IPS-15b (cell line): ENCODE measurements at regions not wholly inside any gene's neighbourhood (a gene's known extent, or its start where the extent isn't known, plus 50 kb on each side); places are given as distances from the start of the nearest gene placed in this dataset.

ENCODE experiments used
- H3K27me3 ChIP-seq: one replicate; pipeline ENCODE4 v1.6.1; 2013; ENCODE audit warnings: low read length; ENCODE audit not compliant: control insufficient read depth, insufficient read depth
- H3K36me3 ChIP-seq: one replicate; pipeline ENCODE4 v1.6.1; 2013; ENCODE audit warnings: low read length; ENCODE audit not compliant: control insufficient read depth, insufficient read depth
- H3K4me1 ChIP-seq: one replicate; pipeline ENCODE4 v1.6.1; 2013; ENCODE audit warnings: mild to moderate bottlenecking, low read length; ENCODE audit not compliant: control insufficient read depth, insufficient read depth
- H3K4me3 ChIP-seq: one replicate; pipeline ENCODE4 v1.5.1; 2013; ENCODE audit warnings: low read depth, low read length
- H3K9ac ChIP-seq: one replicate; pipeline ENCODE4 v1.6.1; 2013; ENCODE audit warnings: low read depth, mild to moderate bottlenecking, low read length
- H3K9me3 ChIP-seq: one replicate; pipeline ENCODE4 v1.6.1; 2013; ENCODE audit warnings: mild to moderate bottlenecking, low read length; ENCODE audit not compliant: control insufficient read depth, insufficient read depth

GRCh38 chr4:123849495-123849894 lies 452.9 kb downstream of the SPRY1 start:
- peaks cover 2% of the 10 kb centered on the region for H3K4me1 ChIP-seq
- H3K9me3 ChIP-seq = no peaks in the 10 kb centered on the region
- no peaks in the 10 kb centered on the region for H3K27me3 ChIP-seq
- H3K36me3 ChIP-seq = no peaks in the 10 kb centered on the region
- no peak overlapping the region for H3K9ac ChIP-seq
- H3K4me3 ChIP-seq = no peak overlapping the region

DNA sequence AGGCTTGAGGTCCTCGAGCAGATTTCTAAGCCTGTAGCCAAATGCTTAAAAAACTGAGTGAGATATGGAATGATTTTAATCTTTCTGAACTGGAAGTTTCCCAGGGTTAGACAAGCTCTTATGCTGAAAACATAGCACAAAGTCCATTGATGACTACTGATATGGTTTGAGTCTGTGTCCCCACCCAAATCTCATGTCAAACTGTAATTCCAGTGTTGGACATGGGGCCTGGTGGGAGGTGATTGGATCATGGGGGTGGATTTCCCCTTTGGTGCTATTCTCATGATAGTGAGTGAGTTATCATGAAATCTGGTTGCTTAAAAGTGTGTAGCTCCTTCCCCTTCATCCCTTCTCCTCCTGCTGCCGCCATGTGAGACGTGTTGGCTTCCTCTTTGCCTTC lies 454.9 kb downstream of the SPRY1 start:
- Histone ChIP-seq H3K4me1 (peaks cover 2% of the 10 kb centered on the region), H3K9ac (no peak overlapping the region), H3K4me3 (no peak overlapping the region), H3K9me3 (no peaks in the 10 kb centered on the region), H3K36me3 (no peaks in the 10 kb centered on the region), H3K27me3 (no peaks in the 10 kb centered on the region)

DNA sequence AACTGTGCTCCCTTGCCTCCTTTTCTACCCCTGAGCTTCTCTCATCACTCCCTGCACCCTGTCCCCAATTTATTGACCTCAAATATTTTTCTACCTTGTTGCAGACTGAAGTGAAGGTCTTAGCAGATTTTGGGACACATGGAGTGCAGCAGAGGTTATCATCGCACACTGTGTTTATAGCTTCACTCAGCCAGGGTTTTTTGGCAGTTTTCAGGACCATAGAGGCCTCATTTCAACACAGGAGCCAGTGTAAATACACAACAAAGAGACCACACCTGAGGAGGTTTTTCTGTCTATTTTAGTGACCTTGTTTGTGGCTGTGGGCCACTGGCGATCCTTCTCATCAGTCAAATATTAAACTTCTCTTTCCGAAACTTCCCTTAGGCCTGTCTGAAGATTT lies 457.1 kb downstream of the SPRY1 start:
- Histone ChIP-seq H3K36me3 (no peaks in the 10 kb centered on the region), H3K4me3 (no peak overlapping the region), H3K9me3 (no peaks in the 10 kb centered on the region), H3K4me1 (peaks cover 8% of the 10 kb centered on the region), H3K27me3 (no peaks in the 10 kb centered on the region), H3K9ac (no peak overlapping the region)

- Histone ChIP-seq H3K36me3 (no peaks in the 10 kb centered on the region), H3K9me3 (no peaks in the 10 kb centered on the region), H3K27me3 (no peaks in the 10 kb centered on the region), H3K4me1 (peaks cover 5% of the 10 kb centered on the region), H3K4me3 (no peak overlapping the region), H3K9ac (no peak overlapping the region)
These were observed 460.3 kb downstream of the SPRY1 start for GRCh38 chr4:123856689-123857545.

DNA sequence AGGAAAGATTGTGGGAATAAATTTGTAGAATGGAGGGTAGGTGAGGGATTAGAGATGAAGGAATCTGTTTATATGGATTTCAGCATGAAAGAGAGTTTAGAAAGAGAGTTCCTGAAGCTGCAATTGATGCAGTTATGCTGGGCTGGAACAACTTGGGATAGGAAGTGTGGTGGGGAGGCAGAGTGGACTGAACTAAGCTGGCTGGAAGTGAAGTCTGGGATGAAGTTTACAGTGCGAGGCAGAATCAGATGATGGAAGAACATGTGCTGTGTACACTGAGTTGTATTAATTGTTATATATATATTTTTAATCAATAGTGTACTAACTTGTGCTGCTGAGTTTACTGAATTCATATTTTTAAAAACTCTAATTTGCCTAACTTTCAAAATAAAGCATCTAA lies 461.9 kb downstream of the SPRY1 start:
- peaks cover 5% of the 10 kb centered on the region for H3K4me1 ChIP-seq
- H3K9ac ChIP-seq = no peak overlapping the region
- H3K4me3 ChIP-seq = no peak overlapping the region
- H3K36me3 ChIP-seq = no peaks in the 10 kb centered on the region
- H3K27me3 ChIP-seq = no peaks in the 10 kb centered on the region
- no peaks in the 10 kb centered on the region for H3K9me3 ChIP-seq

- Histone ChIP-seq H3K27me3 (no peaks in the 10 kb centered on the region), H3K4me3 (no peak overlapping the region)
These were observed 466.2 kb downstream of the SPRY1 start for GRCh38 chr4:123862812-123863211.

GRCh38 chr4:123866796-123867195 lies 470.2 kb downstream of the SPRY1 start:
- no peaks in the 10 kb centered on the region for H3K4me1 ChIP-seq
- H3K9me3 ChIP-seq = no peaks in the 10 kb centered on the region
- H3K9ac ChIP-seq = no peak overlapping the region
- no peaks in the 10 kb centered on the region for H3K36me3 ChIP-seq
- no peak overlapping the region for H3K4me3 ChIP-seq
- H3K27me3 ChIP-seq = no peaks in the 10 kb centered on the region

More at GRCh38 chr4:123862812-123863211, 466.2 kb downstream of the SPRY1 start:
- Histone ChIP-seq H3K4me1 (no peaks in the 10 kb centered on the region), H3K9ac (no peak overlapping the region), H3K9me3 (no peaks in the 10 kb centered on the region), H3K36me3 (no peaks in the 10 kb centered on the region)

- no peak overlapping the region for H3K9ac ChIP-seq
- H3K36me3 ChIP-seq = no peaks in the 10 kb centered on the region
- H3K4me3 ChIP-seq = no peak overlapping the region
- no peaks in the 10 kb centered on the region for H3K9me3 ChIP-seq
- H3K27me3 ChIP-seq = no peaks in the 10 kb centered on the region
- no peaks in the 10 kb centered on the region for H3K4me1 ChIP-seq
These were observed 471.5 kb downstream of the SPRY1 start for GRCh38 chr4:123867910-123868587.

- Histone ChIP-seq H3K9ac (no peak overlapping the region), H3K4me1 (no peaks in the 10 kb centered on the region), H3K9me3 (no peaks in the 10 kb centered on the region), H3K27me3 (no peaks in the 10 kb centered on the region), H3K36me3 (no peaks in the 10 kb centered on the region), H3K4me3 (no peak overlapping the region)
These were observed 473.0 kb downstream of the SPRY1 start for GRCh38 chr4:123869286-123870215.

DNA sequence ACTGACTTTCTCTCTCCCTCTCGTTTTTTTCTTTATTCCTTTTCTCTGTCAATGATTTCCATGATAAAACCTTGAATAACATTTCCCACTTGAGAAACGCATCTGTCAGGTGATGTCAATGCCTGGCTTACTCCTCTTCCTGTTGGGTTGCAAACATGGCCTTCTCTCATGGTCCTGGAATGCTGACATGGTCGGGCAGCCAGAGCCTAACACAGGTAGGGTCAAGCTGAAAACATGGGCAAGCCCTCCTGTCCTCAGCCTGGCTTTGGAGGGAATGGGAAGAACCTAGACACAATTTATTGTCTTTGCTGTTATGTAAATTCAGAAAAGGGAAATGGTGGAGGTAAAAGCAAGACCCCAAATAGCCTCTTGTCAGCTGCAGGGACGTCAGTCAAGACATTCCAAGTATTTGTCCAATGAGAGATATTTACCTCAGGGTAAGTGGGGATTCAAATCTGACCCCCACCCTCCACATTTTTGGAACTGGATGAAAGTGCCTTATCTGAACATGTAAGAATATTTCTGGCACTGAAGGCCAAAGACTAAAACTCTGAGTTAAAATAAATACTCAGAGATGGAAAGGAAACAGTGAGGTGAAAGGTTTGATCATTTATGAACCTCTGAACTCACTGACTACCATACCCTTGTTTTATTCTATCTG lies 473.8 kb downstream of the SPRY1 start:
- Histone ChIP-seq H3K36me3 (no peaks in the 10 kb centered on the region), H3K4me3 (no peak overlapping the region), H3K9me3 (no peaks in the 10 kb centered on the region), H3K9ac (no peak overlapping the region), H3K27me3 (no peaks in the 10 kb centered on the region), H3K4me1 (no peaks in the 10 kb centered on the region)

- no peaks in the 10 kb centered on the region for H3K4me1 ChIP-seq
- no peaks in the 10 kb centered on the region for H3K36me3 ChIP-seq
- H3K4me3 ChIP-seq = no peak overlapping the region
- H3K9ac ChIP-seq = no peak overlapping the region
- no peaks in the 10 kb centered on the region for H3K27me3 ChIP-seq
- no peaks in the 10 kb centered on the region for H3K9me3 ChIP-seq
These were observed 474.7 kb downstream of the SPRY1 start for GRCh38 chr4:123871341-123871740.
